H9 (cell line): ENCODE measurements at regions not wholly inside any gene's neighbourhood (a gene's known extent, or its start where the extent isn't known, plus 50 kb on each side); places are given as distances from the start of the nearest gene placed in this dataset.
A peak's percentile ranks its signal among the peaks of the same experiment; 100 is the strongest.

Experiments used
- DNase-seq: peaks from one replicate; pipeline ENCODE4 v3.0.0-alpha.2; 2017
- H2AFZ ChIP-seq: one replicate; pipeline ENCODE4 v1.6.1; 2013; ENCODE audit warnings: mild to moderate bottlenecking, low read length, control low read depth, moderate library complexity
- H2AK5ac ChIP-seq: 2 replicates; pipeline ENCODE4 v1.6.1; 2013; ENCODE audit warnings: low read length, control low read depth, mixed read lengths; ENCODE audit not compliant: insufficient read length
- H2BK120ac ChIP-seq: one replicate; pipeline ENCODE4 v1.6.1; 2013; ENCODE audit warnings: low read depth, mild to moderate bottlenecking, low read length, control low read depth, inconsistent platforms; ENCODE audit not compliant: poor library complexity, severe bottlenecking
- H2BK12ac ChIP-seq: 2 replicates; pipeline ENCODE4 v1.6.1; 2013; ENCODE audit warnings: low read length, control low read depth, mixed read lengths, low read depth; ENCODE audit not compliant: insufficient read length
- H2BK15ac ChIP-seq: 2 replicates; pipeline ENCODE4 v1.6.1; 2013; ENCODE audit warnings: low read depth, low read length, control low read depth
- H2BK20ac ChIP-seq: one replicate; pipeline ENCODE4 v1.6.1; 2013; ENCODE audit warnings: low read depth, mild to moderate bottlenecking, low read length, control low read depth, inconsistent platforms; ENCODE audit not compliant: poor library complexity, severe bottlenecking
- H2BK5ac ChIP-seq: 2 replicates; pipeline ENCODE4 v1.6.1; 2013; ENCODE audit warnings: low read length, control low read depth, mixed read lengths; ENCODE audit not compliant: insufficient read length
- H3K14ac ChIP-seq: 2 replicates; pipeline ENCODE4 v1.6.1; 2013; ENCODE audit warnings: low read length, control low read depth; ENCODE audit not compliant: insufficient read depth
- H3K18ac ChIP-seq: 2 replicates; pipeline ENCODE4 v1.6.1; 2013; ENCODE audit warnings: low read depth, mild to moderate bottlenecking, mixed read lengths, low read length, control low read depth; ENCODE audit not compliant: insufficient read length
- H3K23ac ChIP-seq: 2 replicates; pipeline ENCODE4 v1.6.1; 2013; ENCODE audit warnings: low read length, control low read depth, mixed read lengths, low read depth; ENCODE audit not compliant: insufficient read length
- H3K23me2 ChIP-seq: 2 replicates; pipeline ENCODE4 v1.6.1; 2013; ENCODE audit warnings: low read depth, mild to moderate bottlenecking, mixed read lengths, low read length, control low read depth; ENCODE audit not compliant: insufficient read length, poor library complexity, severe bottlenecking
- H3K27ac ChIP-seq: 2 replicates; pipeline ENCODE4 v1.5.1; 2013; ENCODE audit warnings: low read length, control low read depth, mixed read lengths, low read depth; ENCODE audit not compliant: insufficient read length
- H3K27me3 ChIP-seq: 2 replicates; pipeline ENCODE4 v1.6.1; 2013; ENCODE audit warnings: low read length, control low read depth, inconsistent platforms; ENCODE audit not compliant: insufficient read depth
- H3K4ac ChIP-seq: 2 replicates; pipeline ENCODE4 v1.6.1; 2013; ENCODE audit warnings: low read depth, mild to moderate bottlenecking, control low read depth, inconsistent platforms, low read length, moderate library complexity
- H3K4me1 ChIP-seq: 2 replicates; pipeline ENCODE4 v1.6.1; 2013; ENCODE audit warnings: low read length, control low read depth, inconsistent platforms; ENCODE audit not compliant: insufficient read depth
- H3K4me2 ChIP-seq: 2 replicates; pipeline ENCODE4 v1.6.1; 2013; ENCODE audit warnings: low read length, control low read depth, mixed read lengths; ENCODE audit not compliant: insufficient read length, insufficient read depth
- H3K56ac ChIP-seq: 2 replicates; pipeline ENCODE4 v1.6.1; 2013; ENCODE audit warnings: low read depth, mild to moderate bottlenecking, mixed read lengths, low read length, control low read depth; ENCODE audit not compliant: insufficient read length
- H3K79me1 ChIP-seq: 2 replicates; pipeline ENCODE4 v1.6.1; 2013; ENCODE audit warnings: low read depth, mild to moderate bottlenecking, moderate library complexity, low read length, control low read depth, inconsistent platforms; ENCODE audit not compliant: insufficient read depth, poor library complexity, severe bottlenecking
- H3K79me2 ChIP-seq: 2 replicates; pipeline ENCODE4 v1.6.1; 2013; ENCODE audit warnings: low read length, control low read depth, inconsistent platforms; ENCODE audit not compliant: insufficient read depth
- H3K9ac ChIP-seq: 2 replicates; pipeline ENCODE4 v1.6.1; 2013; ENCODE audit warnings: low read length, control low read depth, mixed read lengths; ENCODE audit not compliant: insufficient read length; ENCODE audit errors: extremely low read depth
- H3K9me3 ChIP-seq: one replicate; pipeline ENCODE4 v1.6.1; 2013; ENCODE audit warnings: low read depth, low read length, inconsistent platforms; ENCODE audit not compliant: control insufficient read depth
- H3T11ph ChIP-seq: one replicate; pipeline ENCODE4 v1.6.1; 2013; ENCODE audit warnings: mild to moderate bottlenecking, low read length, control low read depth, inconsistent platforms
- H4K20me1 ChIP-seq: one replicate; pipeline ENCODE4 v1.6.1; 2013; ENCODE audit not compliant: control insufficient read depth, insufficient read length, insufficient read depth
- H4K5ac ChIP-seq: 2 replicates; pipeline ENCODE4 v1.6.1; 2013; ENCODE audit warnings: low read depth, mild to moderate bottlenecking, mixed read lengths, low read length, control low read depth; ENCODE audit not compliant: insufficient read length
- H4K8ac ChIP-seq: replicated peaks from 2 replicates; pipeline ENCODE4 v1.6.1; 2013; ENCODE audit warnings: low read length, control low read depth, mixed read lengths, low read depth; ENCODE audit not compliant: insufficient read length
- H4K91ac ChIP-seq: 2 replicates; pipeline ENCODE4 v1.6.1; 2013; ENCODE audit warnings: low read depth, mild to moderate bottlenecking, moderate library complexity, mixed read lengths, low read length, control low read depth; ENCODE audit not compliant: insufficient read length
- H3K27ac Mint-ChIP-seq, 3 experiments: 2 replicates in 2 of 3; 3 replicates in 1 of 3; pipeline ENCODE4 v1.8.0; 2020 to 2021; ENCODE audit warnings: mixed read lengths in 3 of 3, mild to moderate bottlenecking in 1 of 3, moderate library complexity in 1 of 3
- H3K27me3 Mint-ChIP-seq: 2 replicates; pipeline ENCODE4 v1.8.0; 2021; ENCODE audit warnings: low read depth, mild to moderate bottlenecking, moderate library complexity, mixed read lengths
- H3K36me3 Mint-ChIP-seq, 3 experiments: 2 replicates in 2 of 3; 3 replicates in 1 of 3; pipeline ENCODE4 v1.8.0; 2020 to 2021; ENCODE audit warnings: low read depth in 3 of 3, mixed read lengths in 3 of 3; ENCODE audit not compliant: insufficient read depth in 1 of 3
- H3K4me1 Mint-ChIP-seq, 2 experiments: 2 replicates each; pipeline ENCODE4 v1.8.0; 2020; ENCODE audit warnings: mixed read lengths in 2 of 2
- H3K4me3 Mint-ChIP-seq, 2 experiments: 2 replicates in 1 of 2; 3 replicates in 1 of 2; pipeline ENCODE4 v1.8.0; 2020 to 2021; ENCODE audit warnings: mild to moderate bottlenecking in 2 of 2, mixed read lengths in 2 of 2, moderate library complexity in 1 of 2
- H3K9me3 Mint-ChIP-seq, 2 experiments: 2 replicates in 1 of 2; 3 replicates in 1 of 2; pipeline ENCODE4 v1.8.0; 2020; ENCODE audit warnings: mild to moderate bottlenecking in 2 of 2, mixed read lengths in 2 of 2, moderate library complexity in 1 of 2
- WGBS: extraction: QIAGEN DNeasy Blood & Tissue Kit; methylation state at CpG from one replicate; pipeline ENCODE4 v1.1.7; 2013; ENCODE audit warnings: missing lambda C conversion rate, low lambda C conversion rate, mixed read lengths; ENCODE audit not compliant: insufficient read length; ENCODE audit errors: extremely low coverage; 5-methylcytosine and 5-hydroxymethylcytosine counted together
- TF ChIP-seq, protein P1 (sequence below): fragments of 200-600 bp; sonication (generic); conservative IDR thresholded peaks from 3 replicates; pipeline ENCODE4 v1.8.0; 2021; ENCODE audit warnings: antibody characterized with exemption, mild to moderate bottlenecking

DNA sequence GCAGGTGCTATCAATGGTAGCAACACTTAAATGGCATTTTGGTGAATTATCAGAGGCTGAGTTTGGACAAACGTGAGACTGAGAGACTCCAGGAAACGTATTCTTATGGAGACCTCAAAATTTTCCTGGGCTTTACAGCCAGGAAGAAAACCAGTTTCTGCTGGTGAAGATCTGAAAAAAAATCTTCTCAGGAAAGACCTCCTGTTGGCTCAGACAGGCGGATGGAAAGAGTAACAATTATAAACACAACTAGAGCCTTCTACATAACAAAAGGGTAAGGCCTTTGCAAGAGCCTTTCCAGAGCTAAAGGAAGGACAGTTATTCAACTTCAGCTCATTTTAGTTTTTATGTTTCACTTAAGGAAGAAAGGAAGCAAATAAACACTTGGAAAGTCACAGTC, 274.4 kb downstream of the THBS2 start:
- no peak overlapping the region for H2AFZ ChIP-seq
- no peak overlapping the region for H2BK120ac ChIP-seq
- H2BK15ac ChIP-seq, result no peak overlapping the region
- peaks cover 11 to 15% of the 10 kb centered on the region in 2 experiments for H3K4me1 Mint-ChIP-seq
- H3K27ac Mint-ChIP-seq, result peak overlapping the region in 2 of 3 experiments; percentile 11 to 90; a peak in 2 of 7 replicates
- H4K8ac ChIP-seq, result no peak overlapping the region
- no peak overlapping the region for H2AK5ac ChIP-seq
- no peak overlapping the region for H3K4me3 Mint-ChIP-seq
- H3K9me3 Mint-ChIP-seq, result peaks cover 21 to 24% of the 10 kb centered on the region in 2 experiments
- no peak overlapping the region for H2BK12ac ChIP-seq
- no peaks in the 10 kb centered on the region for H3K79me1 ChIP-seq
- no peaks in the 10 kb centered on the region for H3K23me2 ChIP-seq
- no peak overlapping the region for H3T11ph ChIP-seq
- H4K91ac ChIP-seq, result no peak overlapping the region
- H3K56ac ChIP-seq, result no peak overlapping the region
- H3K27me3 Mint-ChIP-seq, result no peaks in the 10 kb centered on the region
- no peak overlapping the region for H3K9ac ChIP-seq
- no peak overlapping the region for H2BK5ac ChIP-seq
- WGBS, result no CpG with 5 or more reads among the region's 3 CpGs
- no peaks in the 10 kb centered on the region; the same call in 1 of the 2 replicates for H3K4me1 ChIP-seq
- no peaks in the 10 kb centered on the region for H3K79me2 ChIP-seq
- no peaks in the 10 kb centered on the region for H4K20me1 ChIP-seq
- no peak overlapping the region for H4K5ac ChIP-seq
- no peak overlapping the region for H3K4me2 ChIP-seq
- H3K18ac ChIP-seq, result no peak overlapping the region
- no peak overlapping the region for H3K23ac ChIP-seq
- peak overlapping the region; percentile 79 for H3K27ac ChIP-seq
- DNase-seq, result no peak
- no peaks in the 10 kb centered on the region for H3K27me3 ChIP-seq
- H3K4ac ChIP-seq, result no peak overlapping the region
- H2BK20ac ChIP-seq, result no peak overlapping the region
- H3K14ac ChIP-seq, result no peak overlapping the region
- H3K36me3 Mint-ChIP-seq, result peaks cover 16 to 28% (median 18%) of the 10 kb centered on the region in 3 experiments
- H3K9me3 ChIP-seq, result peaks cover 8% of the 10 kb centered on the region
- TF ChIP-seq, protein P1, sequence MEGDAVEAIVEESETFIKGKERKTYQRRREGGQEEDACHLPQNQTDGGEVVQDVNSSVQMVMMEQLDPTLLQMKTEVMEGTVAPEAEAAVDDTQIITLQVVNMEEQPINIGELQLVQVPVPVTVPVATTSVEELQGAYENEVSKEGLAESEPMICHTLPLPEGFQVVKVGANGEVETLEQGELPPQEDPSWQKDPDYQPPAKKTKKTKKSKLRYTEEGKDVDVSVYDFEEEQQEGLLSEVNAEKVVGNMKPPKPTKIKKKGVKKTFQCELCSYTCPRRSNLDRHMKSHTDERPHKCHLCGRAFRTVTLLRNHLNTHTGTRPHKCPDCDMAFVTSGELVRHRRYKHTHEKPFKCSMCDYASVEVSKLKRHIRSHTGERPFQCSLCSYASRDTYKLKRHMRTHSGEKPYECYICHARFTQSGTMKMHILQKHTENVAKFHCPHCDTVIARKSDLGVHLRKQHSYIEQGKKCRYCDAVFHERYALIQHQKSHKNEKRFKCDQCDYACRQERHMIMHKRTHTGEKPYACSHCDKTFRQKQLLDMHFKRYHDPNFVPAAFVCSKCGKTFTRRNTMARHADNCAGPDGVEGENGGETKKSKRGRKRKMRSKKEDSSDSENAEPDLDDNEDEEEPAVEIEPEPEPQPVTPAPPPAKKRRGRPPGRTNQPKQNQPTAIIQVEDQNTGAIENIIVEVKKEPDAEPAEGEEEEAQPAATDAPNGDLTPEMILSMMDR, result no peak
